ENCODE measurements at regions not wholly inside any gene's neighbourhood (a gene's known extent, or its start where the extent isn't known, plus 50 kb on each side); places are given as distances from the start of the nearest gene placed in this dataset.

DNA sequence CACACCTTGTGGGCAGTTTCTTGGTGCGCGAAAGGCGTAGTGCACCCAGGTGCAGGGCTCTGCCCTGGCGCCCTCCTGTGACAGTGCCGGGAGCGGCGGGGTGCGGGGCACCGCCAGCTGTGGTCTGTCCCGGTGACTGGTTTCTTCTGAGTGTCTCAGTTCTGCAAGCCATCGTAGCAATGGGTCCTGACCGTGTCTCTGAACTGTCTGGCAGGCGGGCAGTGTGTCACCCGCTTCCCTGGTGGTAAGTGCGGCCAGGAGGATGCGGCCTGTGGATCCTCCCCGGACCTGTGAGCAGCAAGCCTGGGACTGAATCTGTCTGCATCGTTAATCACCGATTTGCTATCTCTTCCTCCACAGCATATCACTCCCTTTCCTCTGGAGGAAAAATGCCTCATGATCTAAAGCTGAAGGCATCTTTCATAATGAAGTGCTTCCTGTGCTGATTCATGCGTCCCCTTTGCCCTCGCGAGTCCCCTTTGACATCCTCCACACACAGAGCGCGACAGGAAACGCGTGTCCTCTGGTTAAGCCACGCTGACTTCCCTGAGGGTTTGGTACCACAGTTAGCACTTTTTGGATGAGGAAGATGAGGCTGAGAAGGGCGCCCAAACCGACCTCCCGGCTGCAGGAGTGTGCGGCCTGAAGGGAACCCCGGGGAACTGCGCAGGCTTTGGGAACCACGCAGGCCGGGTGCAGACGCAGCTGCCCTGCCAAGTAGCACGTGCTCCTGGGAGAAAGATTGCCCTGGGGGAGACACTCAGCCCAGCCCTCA, 416.0 kb upstream of the HS6ST1 start:
- no peak for DNase-seq (ENCODE audit: low read depth)

DNA sequence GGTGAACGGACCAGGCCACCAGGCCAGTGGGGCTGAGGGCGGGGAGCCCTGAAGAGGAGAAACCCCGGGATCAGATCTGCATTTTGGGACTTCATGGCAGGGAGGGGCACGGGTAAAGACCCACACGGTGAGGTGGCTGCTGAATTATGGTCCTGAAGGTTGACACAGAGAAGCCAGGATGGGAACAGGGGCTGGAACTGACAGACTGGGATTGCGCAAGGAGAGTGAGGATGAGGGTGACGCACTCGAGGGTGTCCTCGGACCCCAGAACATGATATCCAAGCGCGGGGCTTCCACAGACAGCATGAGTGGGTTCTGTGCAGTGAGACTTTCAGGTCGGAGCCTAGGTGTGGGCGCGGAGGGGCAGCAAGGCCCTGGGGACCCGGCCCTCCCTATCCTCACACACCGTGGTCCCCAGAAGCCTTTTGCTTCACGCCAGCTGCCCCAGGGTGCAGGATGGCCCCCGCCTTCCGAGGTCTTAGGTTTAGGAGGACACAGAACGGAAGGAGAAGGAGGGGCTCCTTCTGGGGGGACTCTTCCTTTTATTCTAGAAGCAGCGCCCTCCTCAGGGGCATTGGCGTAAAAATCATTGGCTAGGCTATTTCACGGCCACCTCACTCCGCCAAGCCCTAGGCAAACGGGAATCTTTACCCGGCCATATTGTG, 416.8 kb upstream of the HS6ST1 start:
- DNase-seq (ENCODE audit: low read depth) = no peak

DNA sequence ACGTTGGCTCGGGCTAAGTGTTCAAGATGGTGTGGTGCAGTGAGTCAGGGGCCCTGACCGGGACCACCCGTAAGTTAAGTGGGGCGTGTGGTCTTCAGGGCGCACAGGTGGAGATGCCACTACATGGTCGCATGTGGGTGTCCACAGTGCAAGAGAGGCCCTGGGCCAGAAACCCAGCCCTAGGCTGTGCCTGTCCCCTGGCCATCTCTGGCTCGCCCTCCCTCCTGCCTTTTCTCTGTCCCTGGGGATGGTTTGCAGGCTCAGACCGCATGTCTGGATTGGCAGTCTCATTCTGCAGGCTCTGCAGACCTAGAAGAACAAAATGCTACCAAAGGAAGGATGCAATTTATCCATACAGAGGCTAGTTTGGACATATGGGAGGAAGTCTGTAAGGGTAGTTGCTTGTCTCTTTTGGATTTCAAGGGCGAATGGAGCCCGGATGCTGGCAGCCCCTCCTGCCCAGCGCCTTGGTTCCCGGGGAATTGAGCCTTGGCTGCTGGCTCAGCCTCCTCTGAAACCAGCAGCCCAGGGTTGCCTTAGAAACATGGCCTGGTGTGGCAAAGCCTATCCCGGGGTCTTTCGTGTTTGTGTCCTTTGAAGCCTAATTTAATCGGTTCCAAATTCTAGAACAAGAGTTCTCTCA, 417.5 kb upstream of the HS6ST1 start:
- DNase-seq (ENCODE audit: low read depth) = no peak

DNA sequence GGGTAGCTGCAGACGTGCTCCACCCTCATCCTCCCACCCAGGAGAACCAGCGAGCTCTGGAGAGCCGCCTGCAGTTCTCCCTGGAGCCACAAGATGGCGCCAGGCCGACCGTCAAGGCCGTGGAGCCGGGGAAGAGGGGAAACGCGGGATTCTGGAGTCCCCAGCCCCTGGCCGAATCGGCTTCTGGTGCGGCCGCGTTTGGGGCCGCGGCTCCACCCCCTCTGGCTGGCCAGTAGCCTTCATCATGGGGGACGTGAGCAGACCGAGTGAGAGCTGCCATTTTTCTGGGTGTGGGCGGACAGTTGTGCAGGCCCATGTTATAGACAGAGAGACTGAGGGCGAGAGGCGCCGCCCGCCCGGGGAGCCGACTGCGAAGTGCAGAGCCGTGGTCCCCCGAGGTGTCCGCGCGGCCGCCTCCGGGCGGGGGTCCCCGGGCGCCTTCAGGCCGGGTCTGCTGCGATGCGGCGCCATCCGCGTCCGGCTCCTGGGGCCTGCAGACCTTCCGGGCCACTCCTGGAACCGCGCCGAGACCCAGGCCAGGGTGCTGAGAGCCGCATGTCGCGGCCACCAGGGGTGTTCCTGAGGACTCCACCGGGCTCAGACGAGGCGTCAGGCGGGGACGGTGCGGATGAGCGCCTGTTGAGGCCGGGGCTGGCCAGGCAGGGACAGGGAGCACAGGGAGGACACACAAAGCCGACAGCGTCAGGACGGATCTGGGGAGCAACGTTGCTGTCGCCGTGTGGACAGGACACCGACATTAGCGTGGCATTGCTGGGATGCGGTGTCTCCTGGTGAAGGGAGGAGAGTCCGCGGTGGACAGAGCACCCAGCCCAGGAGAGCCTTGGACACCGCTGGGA, 418.2 kb upstream of the HS6ST1 start:
- DNase-seq (ENCODE audit: low read depth) = no peak

DNA sequence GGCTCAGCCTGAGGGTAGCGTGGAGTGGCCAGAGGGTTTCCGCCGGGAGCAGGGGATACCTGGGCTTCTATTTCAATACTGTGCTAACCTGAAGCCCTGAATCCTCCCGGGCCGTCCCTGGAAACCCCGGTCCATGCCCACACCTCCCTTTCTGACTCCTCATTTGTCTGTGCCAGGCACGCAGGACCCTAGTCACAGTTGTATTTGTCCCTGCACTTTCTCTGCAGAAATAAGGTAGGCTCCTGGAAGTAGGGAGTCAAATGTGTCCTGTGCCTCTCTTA, 418.8 kb upstream of the HS6ST1 start:
- no peak for DNase-seq (ENCODE audit: low read depth)

DNA sequence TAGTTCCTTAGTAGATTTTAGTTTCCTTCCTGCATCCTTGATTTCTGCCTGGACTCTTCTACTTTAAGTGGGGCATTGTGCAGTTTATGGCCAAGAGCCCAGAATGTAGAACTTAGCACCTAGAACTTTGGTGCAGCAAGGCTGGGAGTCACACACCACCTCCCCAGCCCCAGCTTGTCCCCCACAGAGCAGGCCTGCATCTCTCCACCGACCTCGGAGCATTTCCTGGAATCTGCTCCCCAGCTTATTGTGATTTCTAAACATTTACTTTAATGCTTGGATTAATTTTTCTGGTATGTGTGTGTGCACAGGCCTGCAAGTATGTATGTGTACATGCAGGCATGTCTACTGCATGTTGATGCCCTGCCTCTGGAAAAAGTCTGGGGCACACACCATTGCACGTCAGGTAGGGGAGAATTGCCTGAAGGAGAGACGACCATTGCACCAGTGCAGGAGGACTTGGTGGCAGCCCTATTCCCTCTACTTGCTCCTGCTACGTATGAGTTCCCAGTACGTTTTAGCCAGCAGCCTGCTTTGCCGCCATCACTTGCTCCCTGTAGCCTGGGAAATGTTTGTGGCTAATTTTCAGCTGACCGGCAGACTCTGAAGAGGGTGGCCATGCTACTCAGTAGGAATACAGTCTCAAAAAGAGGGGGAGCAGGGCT, 419.9 kb upstream of the HS6ST1 start:
- no peak for DNase-seq (ENCODE audit: low read depth)

DNA sequence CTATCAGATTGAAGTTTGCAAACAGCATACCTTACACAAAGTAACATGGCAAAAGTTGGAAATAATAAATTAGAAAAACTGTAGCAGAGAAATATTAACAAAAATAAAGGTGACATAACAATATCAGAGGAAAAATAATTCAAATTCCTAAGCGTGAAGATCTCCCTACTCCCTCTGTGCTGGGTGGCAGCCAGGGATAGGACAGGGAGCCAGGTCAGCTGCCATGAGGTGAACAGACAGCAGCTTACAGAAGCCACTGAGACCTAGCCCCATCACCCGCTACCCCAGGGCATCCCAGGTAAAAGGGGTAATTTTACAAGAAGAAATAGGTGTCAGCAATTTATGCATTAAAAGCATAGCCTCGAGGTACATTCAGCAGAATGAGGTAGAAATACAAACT, 423.8 kb upstream of the HS6ST1 start:
- DNase-seq (ENCODE audit: low read depth) = no peak

DNA sequence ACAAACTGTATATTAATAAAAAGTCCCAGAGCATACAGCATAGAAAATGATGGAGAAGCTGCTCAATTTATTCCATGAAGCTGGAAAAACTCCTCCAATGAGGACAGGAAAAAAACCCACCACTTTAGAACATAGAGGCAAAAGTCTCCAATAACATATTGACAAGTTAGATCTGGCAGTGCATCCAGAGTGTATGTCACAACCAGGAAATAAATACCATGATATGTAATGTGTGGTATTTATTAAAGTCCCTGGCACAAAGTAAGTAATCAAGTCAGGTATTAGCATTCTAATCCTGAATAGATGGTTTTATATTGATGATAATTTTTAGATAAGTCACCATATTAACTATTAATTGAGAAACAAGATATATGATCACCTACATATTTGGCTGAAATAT, 427.3 kb upstream of the HS6ST1 start:
- DNase-seq (ENCODE audit: low read depth) = no peak

DNA sequence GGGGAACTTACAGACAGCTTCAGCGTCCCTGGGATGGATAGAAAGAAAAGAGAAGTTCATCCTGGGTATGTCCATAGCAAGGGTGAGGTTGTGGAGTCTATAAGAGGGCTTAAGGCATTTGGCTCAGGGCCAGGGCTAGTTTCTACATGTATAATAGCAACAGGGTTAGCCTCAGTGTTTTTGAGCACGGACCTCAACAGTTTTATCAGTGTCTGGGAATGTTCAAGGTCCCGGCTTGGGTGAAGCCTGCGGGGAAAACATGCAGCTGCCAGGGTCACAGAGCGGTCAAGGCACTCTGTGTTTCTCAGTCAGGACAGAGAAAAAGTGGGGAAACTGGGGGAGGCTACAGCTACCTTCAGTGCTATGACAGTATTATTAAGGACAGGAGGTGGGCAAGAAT, 427.7 kb upstream of the HS6ST1 start:
- DNase-seq (ENCODE audit: low read depth) = no peak

DNA sequence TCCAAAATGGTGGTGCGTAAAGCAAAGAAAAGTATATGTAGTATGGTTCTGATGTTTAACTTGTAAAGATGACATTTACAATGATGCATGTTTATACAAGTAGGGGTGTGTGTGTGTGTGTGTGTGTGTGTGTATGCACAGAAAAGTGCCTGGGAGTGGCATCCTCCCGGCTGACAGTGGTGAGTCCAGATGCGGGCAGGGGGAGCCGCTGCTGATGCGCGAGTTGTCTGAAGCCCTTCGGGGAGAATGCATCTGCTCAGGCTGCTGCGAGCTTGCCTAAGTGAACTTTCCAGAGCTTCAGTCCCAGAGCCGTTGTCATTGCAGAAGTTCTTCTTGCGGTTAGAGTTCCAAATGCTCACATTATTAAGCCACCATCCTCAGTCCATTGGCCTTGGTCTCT, 429.7 kb upstream of the HS6ST1 start:
- no peak for DNase-seq (ENCODE audit: low read depth)

DNA sequence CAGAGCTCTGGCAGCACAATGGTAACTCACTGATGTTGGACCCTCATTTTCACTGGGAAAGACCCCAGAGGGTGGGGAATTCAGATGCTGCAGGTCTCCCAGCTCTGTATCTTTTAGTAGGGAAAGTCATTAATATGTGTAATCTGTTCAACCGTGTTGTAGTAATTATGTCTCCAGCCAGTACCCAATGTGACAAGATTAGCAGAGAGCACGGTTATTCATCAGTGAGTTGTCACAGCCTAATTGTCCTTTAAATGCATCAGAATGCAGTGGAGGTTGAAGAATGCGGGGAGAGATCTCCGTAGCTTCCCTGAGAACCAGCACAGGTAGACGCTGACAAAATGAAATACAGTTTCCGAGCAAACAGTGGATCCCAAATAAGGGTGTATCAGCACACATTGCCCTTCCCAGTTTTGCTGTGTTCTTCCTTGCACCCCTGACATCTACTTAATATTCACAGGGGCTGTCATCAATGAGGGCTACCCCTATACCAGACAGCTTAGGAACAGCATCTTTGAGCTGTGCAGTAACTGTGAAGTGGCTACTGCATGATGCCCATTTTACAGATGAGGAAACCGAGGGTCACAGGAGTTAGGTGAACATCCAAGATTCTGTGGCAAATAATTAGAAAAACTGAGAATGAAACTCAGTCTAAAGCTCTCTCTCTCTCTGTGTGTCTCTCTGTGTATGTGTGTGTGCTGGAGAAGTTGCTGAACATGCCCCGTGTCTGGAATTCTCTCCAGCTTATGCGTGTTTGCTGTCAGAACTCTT, 430.4 kb upstream of the HS6ST1 start:
- DNase-seq (ENCODE audit: low read depth) = no peak

DNA sequence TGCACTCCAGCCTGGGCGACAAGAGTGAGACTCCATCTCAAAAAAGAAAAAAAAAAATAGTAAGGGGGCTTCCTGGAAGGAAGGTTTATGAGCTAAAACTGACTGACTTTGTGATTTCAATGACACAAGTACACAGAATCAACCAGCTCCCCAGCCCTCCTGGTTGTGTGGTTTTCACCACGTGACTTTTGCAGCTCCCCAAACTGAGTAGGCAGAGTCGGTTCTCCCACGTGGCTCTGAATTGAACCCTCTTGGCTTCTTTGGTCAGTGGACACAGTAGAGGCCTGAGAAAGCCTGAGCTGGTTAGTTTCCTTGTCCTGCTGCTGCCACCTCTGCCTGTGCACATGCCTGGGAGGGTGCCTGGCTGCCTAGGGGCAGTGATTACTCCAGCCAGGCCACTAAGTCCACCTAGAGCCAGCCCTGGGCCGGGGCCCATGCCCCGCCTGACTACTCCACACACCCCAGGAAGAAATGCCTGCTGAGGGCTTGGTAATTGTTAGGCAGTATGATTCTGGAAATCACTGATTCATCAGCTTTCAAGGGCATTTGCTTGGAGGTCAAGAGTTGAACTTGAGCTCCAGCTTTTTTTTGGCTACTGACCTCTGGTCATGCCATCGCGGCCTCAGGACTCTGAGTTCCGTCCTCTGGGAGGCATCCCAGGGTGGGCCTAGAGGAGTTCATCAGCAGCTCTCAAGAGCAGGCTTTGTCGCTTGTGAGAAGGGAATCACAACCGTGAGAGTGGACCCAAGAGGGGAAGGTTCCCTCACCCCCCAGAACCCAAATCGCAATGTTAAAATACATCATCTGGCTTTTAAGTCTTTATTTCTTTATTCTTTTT, 431.9 kb upstream of the HS6ST1 start:
- DNase-seq (ENCODE audit: low read depth) = no peak

DNA sequence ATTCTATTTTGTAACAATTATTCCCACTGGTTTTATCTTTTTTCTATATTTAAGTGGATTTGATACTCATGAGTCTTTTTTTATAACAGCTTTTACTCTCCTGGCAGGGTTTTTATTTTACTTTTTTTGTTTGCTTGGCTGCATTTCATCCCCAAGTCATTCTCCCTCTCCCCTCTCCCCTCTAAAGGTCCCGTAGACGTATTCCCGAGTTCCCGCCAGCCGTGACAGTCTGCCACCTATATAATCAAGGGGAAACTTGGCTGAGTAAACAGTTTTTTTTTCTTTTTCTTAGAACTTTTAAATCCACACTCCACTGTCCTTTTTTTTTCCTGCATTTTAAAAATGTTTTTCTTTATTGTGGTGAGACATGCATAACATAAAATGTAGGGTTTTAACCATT, 433.1 kb upstream of the HS6ST1 start:
- no peak for DNase-seq (ENCODE audit: low read depth)

DNA sequence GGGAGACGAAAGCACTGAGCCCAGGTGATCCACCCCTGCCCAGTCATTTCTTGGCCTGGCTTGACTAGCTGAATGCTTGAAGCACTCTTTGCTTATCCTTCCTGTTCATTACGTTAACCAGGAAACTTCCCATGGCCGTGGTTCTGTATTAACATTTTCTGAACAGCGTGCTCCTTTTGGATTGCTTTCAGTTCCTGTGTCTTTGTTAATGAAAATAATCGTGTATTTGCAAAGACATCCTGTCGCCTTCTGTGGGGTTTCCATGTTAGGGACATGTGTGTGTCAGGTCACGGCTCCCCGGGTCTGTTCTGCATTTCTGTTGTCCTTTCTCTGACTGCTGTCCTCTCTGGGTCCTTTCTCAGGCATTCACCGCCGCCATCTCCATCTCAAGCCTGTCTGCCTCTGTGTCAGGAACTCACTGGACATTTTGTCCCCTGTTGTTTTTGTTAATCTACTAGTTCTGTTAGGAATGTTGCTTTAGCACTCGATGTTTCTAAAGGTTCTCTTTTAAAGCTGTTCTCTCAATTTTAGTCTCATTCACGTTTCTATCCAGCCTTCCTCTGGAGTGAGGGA, 434.1 kb upstream of the HS6ST1 start:
- no peak for DNase-seq (ENCODE audit: low read depth)

DNA sequence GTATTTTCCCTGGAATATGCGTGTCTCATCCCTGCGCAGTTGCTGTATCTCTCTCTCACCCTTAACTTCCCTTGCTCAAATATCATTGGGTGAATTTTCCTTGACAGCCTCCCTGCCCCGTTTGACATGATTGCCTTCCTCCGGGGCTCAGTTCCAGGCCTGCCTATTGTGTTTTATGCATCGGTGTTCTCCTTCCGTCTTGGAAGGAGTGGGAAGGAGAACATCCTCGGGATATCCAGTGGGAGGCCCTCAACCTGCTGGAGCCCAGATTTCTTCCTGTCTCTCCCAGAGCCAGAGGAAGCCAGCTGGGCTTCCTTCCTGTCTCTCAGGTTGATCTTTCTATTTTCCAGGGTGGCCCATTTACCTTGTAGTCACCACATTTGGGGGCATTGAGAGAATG, 434.7 kb upstream of the HS6ST1 start:
- no peak for DNase-seq (ENCODE audit: low read depth)

DNA sequence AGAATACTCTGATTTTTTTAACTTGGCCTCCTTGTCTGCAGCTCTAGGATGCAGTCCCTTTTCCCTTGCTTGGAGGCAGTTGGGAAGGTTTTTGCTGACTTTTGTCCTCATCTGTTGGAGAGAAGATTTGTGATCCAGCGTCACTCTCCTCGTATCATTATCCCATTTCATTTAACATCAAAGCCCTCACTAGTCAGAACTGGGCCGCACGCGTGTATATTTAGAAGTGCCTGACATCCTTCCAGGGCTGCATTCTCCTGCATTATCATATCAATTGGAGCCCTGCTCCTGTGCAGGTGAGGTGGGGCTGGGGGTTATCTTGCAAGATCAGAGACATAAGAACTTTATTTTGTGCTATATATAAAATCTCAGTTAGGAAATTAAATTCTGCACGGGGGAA, 435.1 kb upstream of the HS6ST1 start:
- no peak for DNase-seq (ENCODE audit: low read depth)

DNA sequence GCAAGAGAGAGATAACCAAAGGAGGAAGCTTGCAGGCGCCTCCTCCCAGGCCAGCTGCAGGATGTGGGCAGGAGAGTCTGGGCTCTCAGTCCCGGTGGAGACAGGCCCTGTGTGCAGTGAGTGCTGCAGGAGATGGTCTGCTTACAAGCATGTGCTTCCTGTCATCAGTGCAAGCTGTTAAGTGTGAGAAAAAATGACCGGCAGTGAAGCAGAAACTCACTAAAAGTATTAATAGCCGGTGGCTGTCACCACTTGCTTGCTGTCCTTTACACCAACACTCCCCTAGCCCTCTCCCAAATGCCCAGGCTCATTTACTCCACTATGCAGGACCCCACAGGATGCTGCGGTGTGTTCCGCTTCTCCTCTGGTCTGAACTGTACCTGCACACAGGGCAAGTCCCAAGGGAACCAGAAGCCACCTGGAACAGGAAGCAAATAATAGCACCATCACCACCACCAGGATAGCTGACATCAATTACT, 435.6 kb upstream of the HS6ST1 start:
- DNase-seq (ENCODE audit: low read depth) = no peak

DNA sequence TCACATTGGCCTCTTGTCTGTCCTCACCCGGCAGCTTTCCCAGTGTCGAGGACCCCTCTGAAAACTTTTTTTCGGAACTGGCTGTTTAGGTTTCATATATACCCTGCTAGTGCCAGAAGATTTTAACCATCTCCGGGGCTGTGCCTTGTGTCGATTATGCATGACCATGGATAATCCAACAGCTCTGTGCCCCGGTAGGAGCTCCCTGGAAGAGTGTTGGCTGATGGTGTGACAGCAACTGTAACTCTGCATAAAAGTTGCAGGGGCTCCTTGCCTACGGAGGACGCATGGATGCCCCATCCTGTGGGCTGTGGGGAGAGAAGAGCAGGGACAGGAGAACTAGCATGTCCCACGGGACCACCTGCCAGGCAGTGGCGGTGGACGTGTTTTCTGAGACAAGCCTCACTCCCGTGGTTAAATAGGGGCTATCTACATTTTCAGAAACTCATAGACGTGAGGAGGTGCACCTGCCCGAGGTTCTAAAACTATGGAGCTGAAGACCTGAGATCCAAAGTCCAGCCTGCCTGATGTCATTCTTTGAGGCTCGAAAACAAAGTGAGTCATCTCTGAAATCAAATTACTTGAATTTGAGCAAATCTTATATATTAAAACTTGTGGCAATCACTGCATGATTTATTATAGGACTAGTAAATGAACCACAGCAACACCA, 437.2 kb upstream of the HS6ST1 start:
- DNase-seq (ENCODE audit: low read depth) = no peak

DNA sequence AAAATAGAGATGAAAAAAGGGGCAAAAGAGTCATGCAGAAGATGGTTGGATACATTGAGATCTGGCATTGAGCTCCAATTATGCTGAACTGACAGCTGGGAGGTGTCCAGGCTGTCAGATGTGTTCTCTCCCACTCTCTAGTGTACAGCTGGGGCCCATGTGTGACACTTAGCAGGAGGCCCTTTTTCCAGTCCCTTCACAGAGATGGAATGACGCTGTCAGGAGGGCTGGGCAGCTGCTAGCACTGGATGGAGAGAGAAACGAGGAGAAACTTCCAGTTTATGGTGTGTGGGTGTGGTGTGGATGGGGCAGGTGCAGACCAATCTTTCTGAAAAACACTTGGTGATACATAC, 437.7 kb upstream of the HS6ST1 start:
- DNase-seq (ENCODE audit: low read depth) = no peak
